GM18505 (cell line): ENCODE measurements at regions not wholly inside any gene's neighbourhood (a gene's known extent, or its start where the extent isn't known, plus 50 kb on each side); places are given as distances from the start of the nearest gene placed in this dataset.
"Not testable (repeated sequence)": the region's sequence is repeated elsewhere in the genome, so short reads cannot be mapped to it uniquely, and the experiment has no call there.

ENCODE experiments used
- ATAC-seq: cut with Tn5 transposase; IDR thresholded peaks from one replicate; pipeline ENCODE4 v1.9.1; 2021; ENCODE audit not compliant: unreplicated experiment
- POLR2A ChIP-seq: IDR thresholded peaks from 4 replicates; pipeline ENCODE4 v1.6.1; 2011; ENCODE audit warnings: borderline replicate concordance; ENCODE audit not compliant: insufficient read depth, insufficient read length; ENCODE audit errors: extremely low read depth

DNA sequence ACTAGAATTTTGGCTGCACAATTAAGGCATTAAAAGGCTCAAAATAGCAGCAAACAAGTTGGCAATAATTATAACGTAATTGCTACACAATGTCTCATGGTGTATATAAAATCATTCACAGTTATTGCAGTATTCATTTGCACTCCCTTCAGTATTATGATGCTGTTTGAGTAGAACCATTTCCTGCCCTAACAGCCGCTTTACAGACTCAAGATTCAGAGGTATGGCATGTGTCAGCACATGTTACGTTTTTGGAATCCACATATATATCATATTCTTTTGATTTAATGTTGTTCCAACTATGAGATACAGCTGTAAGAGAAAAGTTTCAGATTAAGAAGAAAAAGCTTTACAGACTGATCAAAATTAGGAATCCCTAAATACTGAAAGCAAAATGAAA, 56.3 kb upstream of the NCKAP5 start:
- TF ChIP-seq POLR2A: no peak
- no peak for ATAC-seq

DNA sequence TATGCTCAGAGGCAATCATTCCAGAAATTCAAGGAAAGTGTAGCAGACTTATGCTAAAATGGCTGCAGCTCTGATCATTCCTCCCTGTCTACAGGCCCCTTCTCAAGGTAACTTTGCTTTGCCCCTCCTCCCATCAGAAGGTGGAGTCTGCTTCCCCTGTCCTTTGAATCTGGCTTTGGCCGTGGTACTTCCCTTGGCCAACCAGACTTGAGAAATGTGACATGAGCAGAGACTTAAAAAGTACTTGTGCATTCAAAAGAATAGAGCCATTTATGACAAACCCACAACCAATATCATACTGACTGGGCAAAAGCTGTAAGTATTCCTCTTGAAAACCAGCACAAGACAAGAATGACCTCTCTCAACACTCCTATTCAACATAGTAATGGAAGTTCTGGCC, 59.5 kb upstream of the NCKAP5 start:
- no peak for ATAC-seq

DNA sequence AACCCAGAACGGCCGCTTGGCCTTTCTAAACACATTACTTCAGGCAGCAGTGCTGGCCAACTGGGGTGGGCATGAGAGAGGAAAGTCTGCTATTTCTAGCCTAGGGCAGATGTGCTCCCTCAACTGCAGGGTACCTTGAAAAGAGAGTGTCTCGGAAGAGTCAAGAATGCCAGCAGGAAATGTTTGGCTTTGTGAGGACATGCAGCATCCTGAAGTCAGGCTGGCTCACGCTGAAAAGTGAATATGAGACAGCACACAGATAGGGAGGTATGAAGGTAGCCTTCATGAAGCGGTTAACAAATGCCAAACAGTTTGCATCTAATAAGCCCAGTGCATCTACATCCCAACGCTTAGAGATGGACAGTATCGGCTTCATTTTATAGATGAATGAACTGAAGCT, 65.0 kb upstream of the NCKAP5 start:
- no peak for ATAC-seq
- TF ChIP-seq POLR2A: no peak

More for the DNA sequence above, 59.5 kb upstream of the NCKAP5 start:
- TF ChIP-seq POLR2A: no peak

DNA sequence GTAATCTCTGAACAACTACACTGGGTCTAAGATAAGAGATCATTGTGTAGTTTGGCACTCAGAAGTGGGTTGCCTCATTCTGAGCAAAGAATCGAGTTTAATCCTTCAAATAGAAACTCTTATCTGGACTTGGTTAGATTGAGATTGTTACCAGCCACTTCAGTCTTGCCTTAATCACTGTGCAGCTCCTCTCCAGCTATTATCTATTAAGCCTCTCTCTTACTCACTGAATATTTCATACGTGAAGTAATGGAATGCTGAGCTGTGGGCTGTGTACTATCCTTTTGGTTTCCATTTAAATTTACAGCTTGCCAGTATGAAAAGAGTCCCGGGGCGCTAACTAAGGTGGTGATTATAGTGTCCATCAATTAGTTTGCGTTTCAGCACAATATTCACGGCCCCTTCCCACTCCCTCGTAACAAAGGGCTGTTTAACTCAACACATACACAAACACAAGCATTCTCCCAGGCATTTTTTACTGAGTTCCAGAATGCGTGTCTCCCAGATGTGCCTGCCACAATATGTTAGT, 65.7 kb upstream of the NCKAP5 start:
- ATAC-seq: no peak
- no peak for TF ChIP-seq POLR2A

DNA sequence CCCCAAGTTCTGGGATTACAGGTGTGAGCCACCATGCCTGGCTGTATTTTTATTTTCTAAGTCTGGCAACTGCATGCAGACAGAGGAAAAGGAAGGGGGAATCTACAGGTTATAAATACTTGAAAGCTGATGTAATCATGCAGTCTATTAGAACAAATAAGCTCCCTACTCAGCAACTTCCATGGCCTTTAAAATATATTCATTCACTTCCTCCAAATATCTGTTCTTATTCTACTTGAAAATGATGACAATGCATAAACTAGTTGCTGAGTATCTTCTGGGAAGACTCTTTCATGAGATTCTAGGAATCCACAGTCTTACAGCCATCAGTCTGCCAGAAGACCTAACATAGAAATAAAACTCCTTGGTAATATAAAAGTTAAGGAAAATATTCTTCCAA, 66.9 kb upstream of the NCKAP5 start:
- ATAC-seq: no peak
- TF ChIP-seq POLR2A: no peak

DNA sequence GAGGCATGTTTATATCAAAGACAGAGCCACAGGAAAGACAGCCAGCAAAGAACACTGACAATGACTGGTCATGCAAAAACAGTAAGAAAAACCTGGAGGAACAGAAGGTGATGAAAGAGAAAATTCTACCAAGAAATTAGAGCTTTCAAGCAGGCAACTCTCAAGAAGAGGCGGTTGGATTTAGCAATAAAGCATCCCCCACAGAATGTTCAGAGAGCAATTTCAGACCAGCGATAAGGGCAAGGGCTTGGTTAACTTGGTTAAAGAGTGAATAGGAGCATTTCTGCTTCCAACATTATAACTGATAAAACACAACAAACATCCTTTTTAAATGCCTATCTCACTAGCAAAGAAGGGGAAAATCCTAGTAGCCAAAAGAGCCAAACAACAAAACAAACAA, 68.0 kb upstream of the NCKAP5 start:
- no peak for TF ChIP-seq POLR2A

DNA sequence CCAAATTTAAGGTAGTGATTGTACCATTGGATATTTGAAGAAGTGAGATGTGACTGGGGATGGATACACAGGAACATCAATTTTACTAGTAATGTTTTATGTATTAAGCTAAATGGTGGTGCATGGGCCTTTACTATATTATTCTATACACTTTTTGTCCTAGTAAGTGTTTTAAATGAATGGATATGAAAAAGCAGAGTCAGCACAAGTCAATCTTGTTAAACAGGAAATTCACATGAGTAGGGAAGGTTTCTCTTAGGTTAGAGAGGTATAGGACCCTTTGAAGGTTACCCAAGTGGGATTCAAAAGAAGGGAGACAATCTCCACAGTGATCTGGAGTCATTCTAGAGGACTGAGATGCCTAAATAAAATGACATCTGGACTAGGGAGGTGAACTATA, 71.8 kb upstream of the NCKAP5 start:
- no peak for TF ChIP-seq POLR2A
- ATAC-seq: no peak

More for the DNA sequence above, 68.0 kb upstream of the NCKAP5 start:
- ATAC-seq: no peak

DNA sequence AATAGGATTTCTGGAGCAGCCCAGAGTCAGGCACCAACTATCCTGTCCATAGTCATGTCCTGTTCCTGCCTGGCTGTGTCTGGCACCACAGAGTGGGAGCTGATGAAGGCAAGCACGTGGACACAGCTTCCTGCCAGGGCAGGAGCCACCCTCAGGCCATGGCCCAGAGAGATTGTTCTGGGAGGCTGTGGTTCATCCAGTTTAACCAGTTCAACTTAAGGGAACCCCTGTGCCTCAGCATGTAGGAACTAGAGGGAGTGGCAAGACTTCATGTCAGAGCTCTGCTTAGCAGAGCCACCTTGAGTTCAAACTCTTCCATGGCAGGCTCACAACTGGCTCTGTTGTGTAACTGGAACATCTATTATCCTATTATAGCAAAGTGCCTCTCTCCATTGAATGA, 73.2 kb upstream of the NCKAP5 start:
- TF ChIP-seq POLR2A: no peak

DNA sequence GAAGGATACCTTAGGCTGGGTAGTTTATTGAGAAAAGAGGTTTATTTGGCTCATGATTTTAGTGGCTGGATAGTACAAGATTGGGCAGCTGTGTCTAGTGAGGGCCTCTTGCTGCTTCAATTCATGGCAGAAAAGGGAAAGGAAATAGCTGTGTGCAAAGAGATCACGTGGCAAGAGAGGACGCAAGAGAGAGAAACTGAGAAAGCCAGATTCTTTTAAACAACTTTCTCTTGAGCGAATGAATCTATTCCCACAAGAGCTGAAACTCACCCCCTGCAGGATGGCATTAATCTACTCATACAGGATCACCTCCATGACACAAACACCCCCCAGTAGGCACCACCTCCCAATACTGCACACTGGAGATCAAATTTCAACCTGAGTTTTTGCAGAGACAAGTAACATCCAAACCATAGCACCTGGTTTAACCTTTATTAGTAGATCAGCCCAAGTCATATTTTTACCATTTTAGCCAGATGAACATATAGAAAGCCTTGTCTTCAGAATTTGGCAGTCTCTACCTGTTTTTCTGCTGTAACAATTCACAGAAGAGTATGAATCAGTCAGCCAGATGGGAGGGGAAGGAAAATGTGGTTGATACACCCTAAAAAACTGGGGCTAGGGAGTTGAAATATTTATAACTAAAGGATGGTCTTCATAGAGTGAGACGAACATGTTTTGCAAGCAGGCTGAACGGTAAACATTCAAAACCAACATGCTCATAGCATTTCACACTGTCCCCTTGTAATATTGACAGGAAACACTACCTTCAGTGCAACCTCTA, 73.9 kb upstream of the NCKAP5 start:
- ATAC-seq: no peak
- TF ChIP-seq POLR2A: no peak

More for the DNA sequence above, 73.2 kb upstream of the NCKAP5 start:
- ATAC-seq: no peak

DNA sequence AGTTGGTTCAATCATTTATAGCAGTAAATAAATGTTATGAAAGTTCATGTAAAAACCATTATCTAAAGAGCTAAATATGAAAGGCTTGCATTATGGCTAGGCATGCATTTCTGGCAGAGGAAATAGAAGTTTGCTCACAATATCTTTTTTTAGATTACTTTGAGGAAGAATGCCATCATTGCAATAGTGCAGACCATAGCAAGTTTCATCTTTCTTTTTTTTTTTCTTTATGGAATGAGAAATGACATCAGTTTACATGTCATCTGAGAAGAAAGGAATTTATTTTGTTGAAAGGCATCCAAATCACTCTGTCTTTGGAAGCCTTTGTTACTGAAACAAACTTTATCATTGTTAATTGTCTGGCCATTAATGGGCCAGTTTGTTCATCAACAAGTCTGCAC, 74.5 kb upstream of the NCKAP5 start:
- no peak for TF ChIP-seq POLR2A

DNA sequence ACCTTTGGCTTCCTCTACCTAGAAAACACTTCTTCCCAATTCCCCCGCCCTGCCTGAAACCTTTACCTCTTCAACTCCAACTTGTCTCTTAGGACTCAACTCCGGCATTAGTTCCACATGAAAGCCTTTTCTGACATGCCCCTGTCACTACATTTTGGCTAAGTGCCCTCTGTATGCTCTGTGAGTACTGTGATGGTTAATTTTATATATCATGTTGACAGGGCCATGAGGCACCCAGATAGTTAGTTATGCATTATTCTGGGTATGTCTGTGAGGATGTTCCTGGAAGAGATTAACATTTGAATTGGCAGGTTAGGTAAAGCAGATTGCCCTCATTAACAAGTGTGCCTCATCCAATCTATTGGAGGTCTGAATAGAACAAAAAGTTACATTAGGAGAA, 75.6 kb upstream of the NCKAP5 start:
- no peak for TF ChIP-seq POLR2A
- ATAC-seq: no peak

More for the DNA sequence above, 74.5 kb upstream of the NCKAP5 start:
- ATAC-seq: no peak

DNA sequence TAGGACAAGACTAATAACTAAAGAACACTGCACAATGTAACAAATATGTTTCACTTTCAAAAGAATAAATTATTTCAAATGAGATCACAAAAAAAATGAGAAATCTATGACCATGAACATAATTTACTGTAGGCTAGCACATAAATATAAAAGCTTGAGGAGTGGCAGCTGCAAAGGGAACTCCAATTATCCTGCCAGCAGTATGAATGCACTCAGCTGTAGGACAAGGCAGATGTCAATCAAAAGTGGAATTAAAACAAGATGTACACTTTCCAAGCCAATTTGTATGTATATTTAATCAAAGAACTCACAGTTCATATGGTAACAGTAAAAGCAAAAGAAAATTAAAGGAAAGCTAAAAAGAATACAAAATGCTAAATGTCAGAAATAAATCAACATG, 76.6 kb upstream of the NCKAP5 start:
- no peak for ATAC-seq
- TF ChIP-seq POLR2A: no peak

DNA sequence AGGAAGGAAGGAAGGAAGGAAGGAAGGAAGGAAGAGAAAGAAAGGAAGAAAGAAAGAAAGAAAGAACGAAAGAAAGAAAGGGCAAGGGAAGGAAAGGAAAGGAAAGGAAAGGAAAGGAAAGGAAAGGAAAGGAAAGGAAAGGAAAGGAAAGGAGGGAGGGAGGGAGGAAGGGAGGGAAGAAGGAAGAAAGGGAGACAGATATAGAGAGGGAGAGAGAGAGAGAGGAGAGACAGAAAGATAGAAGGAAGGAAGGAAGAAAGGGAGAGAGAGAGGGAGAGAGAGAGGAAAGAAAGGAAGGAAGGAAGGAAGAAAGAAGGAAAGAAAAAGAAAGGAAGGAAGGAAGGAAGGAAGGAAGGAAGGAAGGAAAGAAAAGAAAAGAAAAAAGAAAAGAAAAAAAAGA, 79.1 kb upstream of the NCKAP5 start:
- ATAC-seq: not testable (repeated sequence)

DNA sequence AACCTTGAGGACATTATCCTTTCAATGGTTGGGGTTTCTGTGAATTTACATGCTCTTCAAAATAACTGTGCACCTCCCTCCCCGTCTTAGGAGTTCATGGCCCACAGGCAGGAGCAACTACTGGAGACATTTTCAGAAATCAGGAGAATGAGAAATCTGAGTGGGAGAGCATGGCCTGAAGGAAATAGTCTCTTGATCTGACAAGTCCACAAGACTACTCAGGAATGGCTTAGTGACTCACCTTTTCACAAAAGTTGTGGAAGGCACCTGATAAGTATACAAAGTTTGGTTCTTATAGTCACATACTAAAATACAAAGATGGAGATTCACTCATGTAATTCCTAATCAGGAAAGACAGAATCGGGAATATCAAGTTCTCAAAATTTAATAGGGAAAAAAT, 83.6 kb upstream of the NCKAP5 start:
- ATAC-seq: no peak
- TF ChIP-seq POLR2A: no peak
